Transverse colon (tissue), 4 donors: ENCODE measurements at regions not wholly inside any gene's neighbourhood (a gene's known extent, or its start where the extent isn't known, plus 50 kb on each side); places are given as distances from the start of the nearest gene placed in this dataset.
A peak's percentile ranks its signal among the peaks of the same experiment; 100 is the strongest.

Experiments used
- DNase-seq: peaks from one replicate; pipeline ENCODE4 v3.0.0-alpha.2; 2019
- H3K27ac ChIP-seq, 4 donors: fragments of 200-600 bp; sonication (generic); 2 replicates each; pipeline ENCODE4 v1.5.1; 2016 to 2018; ENCODE audit warnings: inconsistent platforms in 4 of 4
- H3K27me3 ChIP-seq: fragments of 200-600 bp; sonication (generic); 2 replicates; pipeline ENCODE4 v1.5.1; 2017; ENCODE audit warnings: inconsistent platforms
- H3K36me3 ChIP-seq, 4 donors: fragments of 200-600 bp; sonication (generic); 2 replicates each; pipeline ENCODE4 v1.5.1; 2017 to 2019; ENCODE audit warnings: inconsistent platforms in 4 of 4
- H3K4me1 ChIP-seq, 4 donors: fragments of 200-600 bp; sonication (generic); 2 replicates each; pipeline ENCODE4 v1.5.1; 2017 to 2020; ENCODE audit warnings: inconsistent platforms in 4 of 4
- H3K4me3 ChIP-seq, 4 donors: fragments of 200-600 bp; sonication (generic); 1 replicate in 1 of 4; 2 replicates in 3 of 4; pipeline versions ENCODE4 v1.5.1 to v1.6.1; 2017 to 2019; ENCODE audit warnings: inconsistent platforms in 4 of 4
- H3K9me3 ChIP-seq, 2 donors: fragments of 200-600 bp; sonication (generic); 2 replicates each; pipeline ENCODE4 v1.5.1; 2017 to 2019; ENCODE audit warnings: inconsistent platforms in 2 of 2
- EP300 ChIP-seq: sonication (generic); formaldehyde crosslinking; IDR thresholded peaks from one replicate; pipeline ENCODE4 v1.6.1; 2017; ENCODE audit warnings: antibody characterized with exemption, low read depth
- POLR2A ChIP-seq: fragments of 450-650 bp; IDR thresholded peaks from one replicate; pipeline ENCODE4 v1.6.1; 2016; ENCODE audit warnings: antibody characterized with exemption, mild to moderate bottlenecking, moderate library complexity
- POLR2AphosphoS5 ChIP-seq, 3 donors: sonication (generic); formaldehyde crosslinking; IDR thresholded peaks; one replicate each; pipeline ENCODE4 v1.6.1; 2016; ENCODE audit warnings: antibody characterized with exemption in 3 of 3
- WGBS, 2 donors: methylation state at CpG; one replicate each; pipeline ENCODE4 v1.1.5; 2018; ENCODE audit warnings: low coverage in 1 of 2; 5-methylcytosine and 5-hydroxymethylcytosine counted together
- in situ Hi-C, 4 donors: fragments of 200-750 bp; cut with MboI; loops; one replicate each; pipeline versions ENCODE4 v1.15.0 to v1.15.1; 2017; ENCODE audit warnings: low sequenced_read_pairs in 3 of 4, low pct_ligation_motif_present in 1 of 4, low pct_unique_long_range_greater_than_20kb in 1 of 4
- intact Hi-C: fragments of 100-400 bp; cut with DNase I; formaldehyde crosslinking; loops from one replicate; pipeline ENCODE4 v1.15.1; 2023; ENCODE audit warnings: low total_unique reads
- TF ChIP-seq, protein P1 (sequence below), 5 experiments: fragments of 200-600 bp in 3 of 5; fragments of 450-650 bp in 2 of 5; sonication (generic) in 3 of 5; IDR thresholded peaks; 1 replicate in 2 of 5; 2 replicates in 3 of 5; pipeline ENCODE4 v1.5.1; 2016 to 2017; ENCODE audit warnings: antibody characterized with exemption in 5 of 5, inconsistent platforms in 3 of 5, mild to moderate bottlenecking in 2 of 5, moderate library complexity in 1 of 5

GRCh38 chr21:17082843-17083483, 429.9 kb upstream of the CXADR start:
- intact Hi-C loops (no loop called here), in situ Hi-C loops (no loop called here)
- H3K27me3 ChIP-seq: no peaks in the 10 kb centered on the region
- H3K4me1 ChIP-seq: no peaks in the 10 kb centered on the region
- no peaks in the 10 kb centered on the region for H3K9me3 ChIP-seq
- no peak for TF ChIP-seq POLR2A
- TF ChIP-seq, protein P1, sequence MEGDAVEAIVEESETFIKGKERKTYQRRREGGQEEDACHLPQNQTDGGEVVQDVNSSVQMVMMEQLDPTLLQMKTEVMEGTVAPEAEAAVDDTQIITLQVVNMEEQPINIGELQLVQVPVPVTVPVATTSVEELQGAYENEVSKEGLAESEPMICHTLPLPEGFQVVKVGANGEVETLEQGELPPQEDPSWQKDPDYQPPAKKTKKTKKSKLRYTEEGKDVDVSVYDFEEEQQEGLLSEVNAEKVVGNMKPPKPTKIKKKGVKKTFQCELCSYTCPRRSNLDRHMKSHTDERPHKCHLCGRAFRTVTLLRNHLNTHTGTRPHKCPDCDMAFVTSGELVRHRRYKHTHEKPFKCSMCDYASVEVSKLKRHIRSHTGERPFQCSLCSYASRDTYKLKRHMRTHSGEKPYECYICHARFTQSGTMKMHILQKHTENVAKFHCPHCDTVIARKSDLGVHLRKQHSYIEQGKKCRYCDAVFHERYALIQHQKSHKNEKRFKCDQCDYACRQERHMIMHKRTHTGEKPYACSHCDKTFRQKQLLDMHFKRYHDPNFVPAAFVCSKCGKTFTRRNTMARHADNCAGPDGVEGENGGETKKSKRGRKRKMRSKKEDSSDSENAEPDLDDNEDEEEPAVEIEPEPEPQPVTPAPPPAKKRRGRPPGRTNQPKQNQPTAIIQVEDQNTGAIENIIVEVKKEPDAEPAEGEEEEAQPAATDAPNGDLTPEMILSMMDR (IDR thresholded peaks at IDR 0.05): no peak
- TF ChIP-seq EP300: no peak
- TF ChIP-seq POLR2AphosphoS5 (IDR thresholded peaks at IDR 0.05): no peak
- whole genome bisulfite sequencing, 2 donors: 49 to 86% methylated on average over 4 of the region's 4 CpGs
- DNase-seq: no peak
- no peak overlapping the region for H3K27ac ChIP-seq
- no peak overlapping the region for H3K4me3 ChIP-seq
- H3K36me3 ChIP-seq: no peaks in the 10 kb centered on the region

GRCh38 chr21:17085707-17086106, 427.1 kb upstream of the CXADR start:
- WGBS, 2 donors: 0 to 31% methylated on average over 1 of the region's 1 CpG
- DNase-seq: no peak
- Histone ChIP-seq H3K9me3 (no peaks in the 10 kb centered on the region), H3K36me3 (no peaks in the 10 kb centered on the region), H3K27me3 (no peaks in the 10 kb centered on the region), H3K4me1 (peaks cover 4 to 21% (median 17%) of the 10 kb centered on the region in 4 donors), H3K4me3 (no peak overlapping the region), H3K27ac (no peak overlapping the region)
- intact Hi-C loops: no loop called here
- in situ Hi-C loops: no loop called here
- TF ChIP-seq POLR2AphosphoS5 (IDR thresholded peaks at IDR 0.05): no peak
- no peak for TF ChIP-seq POLR2A
- TF ChIP-seq EP300: no peak
- TF ChIP-seq, protein P1 (IDR thresholded peaks at IDR 0.05): no peak

GRCh38 chr21:17088500-17088899, 424.3 kb upstream of the CXADR start:
- DNase-seq: no peak
- H3K27ac ChIP-seq: peak overlapping the region; percentile 21 to 43 (median 22)
- no peaks in the 10 kb centered on the region for H3K9me3 ChIP-seq
- in situ Hi-C loops (no loop called here), intact Hi-C loops (no loop called here)
- no peaks in the 10 kb centered on the region for H3K27me3 ChIP-seq
- TF ChIP-seq, protein P1 (IDR thresholded peaks at IDR 0.05): no peak
- TF ChIP-seq POLR2A (no peak), POLR2AphosphoS5 (IDR thresholded peaks at IDR 0.05) (no peak)
- peaks cover 4 to 21% (median 17%) of the 10 kb centered on the region in 4 donors for H3K4me1 ChIP-seq
- no peak overlapping the region for H3K4me3 ChIP-seq
- 59 to 79% methylated on average over 3 to 4 of the region's 4 CpGs for WGBS, 2 donors
- no peaks in the 10 kb centered on the region for H3K36me3 ChIP-seq

DNA sequence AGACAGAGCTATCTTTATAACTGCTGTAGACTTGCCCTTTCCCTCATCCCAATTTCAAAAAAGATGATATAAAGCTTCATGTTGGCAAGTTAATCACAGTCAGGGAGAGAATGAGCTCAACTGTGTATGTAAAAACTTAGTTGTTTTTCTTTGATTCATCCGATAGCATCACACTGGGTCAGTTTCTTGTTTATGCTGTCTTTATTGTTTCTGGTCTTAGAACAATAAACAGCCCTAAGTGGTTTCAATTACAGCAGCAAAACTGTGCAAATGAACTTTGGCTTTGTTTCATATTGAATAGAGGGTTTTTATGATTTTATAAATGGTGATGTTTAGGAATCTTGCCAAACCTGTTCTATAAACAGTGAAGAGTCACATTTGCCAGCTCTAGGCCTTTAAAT, 423.8 kb upstream of the CXADR start:
- no peaks in the 10 kb centered on the region for H3K9me3 ChIP-seq
- DNase-seq: no peak
- intact Hi-C loops: no loop called here
- peaks cover 4 to 21% (median 17%) of the 10 kb centered on the region in 4 donors for H3K4me1 ChIP-seq
- TF ChIP-seq POLR2A (no peak), POLR2AphosphoS5 (IDR thresholded peaks at IDR 0.05) (peak in 1 of 3 donors; percentile 53)
- no peaks in the 10 kb centered on the region for H3K36me3 ChIP-seq
- no peaks in the 10 kb centered on the region for H3K27me3 ChIP-seq
- in situ Hi-C loops: no loop called here
- WGBS, 2 donors: 8 to 19% methylated on average over 1 of the region's 1 CpG
- H3K4me3 ChIP-seq: no peak overlapping the region
- peak overlapping the region; percentile 21 to 43 (median 22) for H3K27ac ChIP-seq

DNA sequence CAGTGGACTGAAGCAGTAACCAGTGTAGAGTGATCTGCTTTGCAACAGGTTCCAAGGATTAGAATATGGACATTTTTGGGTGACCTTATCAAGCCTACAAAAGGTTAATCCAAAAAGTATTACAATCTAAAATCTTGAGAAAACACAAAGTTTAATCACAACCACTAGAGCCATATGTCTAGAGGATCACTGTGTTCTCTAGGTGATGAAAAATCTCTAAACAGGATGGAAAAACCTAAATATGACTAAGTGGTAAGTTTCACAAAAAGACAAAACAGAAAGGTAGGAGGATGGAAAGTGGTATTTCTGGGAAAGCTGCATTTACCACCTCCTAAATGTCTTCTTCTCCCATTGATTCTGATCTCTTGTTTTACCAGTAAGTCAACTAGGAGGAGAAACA, 411.1 kb upstream of the CXADR start:
- H3K36me3 ChIP-seq: no peaks in the 10 kb centered on the region
- no peaks in the 10 kb centered on the region for H3K9me3 ChIP-seq
- no peak overlapping the region for H3K4me3 ChIP-seq
- TF ChIP-seq, protein P1 (IDR thresholded peaks at IDR 0.05): no peak
- no peak for TF ChIP-seq POLR2A
- no peak for TF ChIP-seq EP300
- no peak for TF ChIP-seq POLR2AphosphoS5 (IDR thresholded peaks at IDR 0.05)
- no peak for DNase-seq
- H3K27me3 ChIP-seq: no peaks in the 10 kb centered on the region
- in situ Hi-C loops: no loop called here
- H3K4me1 ChIP-seq: peaks cover 0 to 5% (median 2%) of the 10 kb centered on the region in 4 donors
- intact Hi-C loops: no loop called here
- no peak overlapping the region for H3K27ac ChIP-seq
